Endothelial cell of umbilical vein (primary cell): ENCODE measurements at regions not wholly inside any gene's neighbourhood (a gene's known extent, or its start where the extent isn't known, plus 50 kb on each side); places are given as distances from the start of the nearest gene placed in this dataset.

Experiments
- BruUV-seq: library from RNA; stranded (reverse); fragments of 400-500 nt; replicated peaks from 2 replicates; lab custom pipeline; 2021; lab: Mats Ljungman, UMichigan
- CTCF ChIA-PET: fragments of 300-600, 350-600 bp; sonication (Branson Sonifier 250); formaldehyde crosslinking; loops from one replicate; lab custom pipeline; 2021; ENCODE audit warnings: antibody characterized with exemption, inconsistent platforms; lab: Charles Lee
- POLR2A ChIA-PET: fragments of 300-600, 350-600 bp; sonication (Branson Sonifier 250); formaldehyde crosslinking; loops from one replicate; lab custom pipeline; 2021; ENCODE audit warnings: antibody characterized with exemption, inconsistent platforms; lab: Charles Lee
- DNase-seq: peaks from one replicate; pipeline ENCODE4 v3.0.0-alpha.2; 2011; ENCODE audit warnings: low read depth, low spot score
- FAIRE-seq: peaks from 2 replicates; lab custom pipeline; 2011; peaks lifted over from hg19 to GRCh38; lab: Jason Lieb, UNC
- H2AFZ ChIP-seq: 2 replicates; pipeline ENCODE4 v1.6.0; 2012; ENCODE audit warnings: low read depth, low read length, control low read depth, inconsistent platforms
- H3K27ac ChIP-seq: 2 replicates; pipeline ENCODE4 v1.5.1; 2011; ENCODE audit warnings: low read depth, mild to moderate bottlenecking, control low read depth, low read length, moderate library complexity; ENCODE audit not compliant: insufficient read depth
- H3K27me3 ChIP-seq, 2 experiments: 2 replicates each; pipeline versions ENCODE4 v1.6.0 to v1.6.1; 2011; ENCODE audit warnings: low read length in 2 of 2, mixed read lengths in 1 of 2; ENCODE audit not compliant: control insufficient read depth in 2 of 2, insufficient read depth in 2 of 2
- H3K36me3 ChIP-seq, 2 experiments: 2 replicates in 1 of 2; 3 replicates in 1 of 2; pipeline ENCODE4 v1.5.1; 2011; ENCODE audit warnings: low read length in 2 of 2, mild to moderate bottlenecking in 1 of 2, moderate library complexity in 1 of 2; ENCODE audit not compliant: control insufficient read depth in 2 of 2, insufficient read depth in 2 of 2; ENCODE audit errors: extremely low read depth in 1 of 2
- H3K4me1 ChIP-seq: 3 replicates; pipeline ENCODE4 v1.5.1; 2011; ENCODE audit warnings: mild to moderate bottlenecking, low read length; ENCODE audit not compliant: control insufficient read depth, insufficient read depth; ENCODE audit errors: extremely low read depth
- H3K4me2 ChIP-seq: 2 replicates; pipeline ENCODE4 v1.6.1; 2011; ENCODE audit warnings: low read length, control low read depth, mixed read lengths; ENCODE audit not compliant: insufficient read depth
- H3K4me3 ChIP-seq, 3 experiments: fragments of 200-600 bp in 1 of 3; sonication (generic), shearing (Covaris generic) in 1 of 3; replicated peaks in 1 of 3; 2 replicates each; pipeline ENCODE4 v1.5.1; 2011 to 2016; ENCODE audit warnings: control low read depth in 3 of 3, low read length in 3 of 3, mild to moderate bottlenecking in 2 of 3, inconsistent platforms in 1 of 3, low read depth in 1 of 3, moderate library complexity in 1 of 3; ENCODE audit not compliant: insufficient read depth in 1 of 3
- H3K79me2 ChIP-seq: 2 replicates; pipeline ENCODE4 v1.6.0; 2012; ENCODE audit warnings: low read length, inconsistent platforms; ENCODE audit not compliant: control insufficient read depth, insufficient read depth
- H3K9ac ChIP-seq: replicated peaks from 2 replicates; pipeline ENCODE3; 2011; ENCODE audit warnings: low read length, control low read depth; ENCODE audit not compliant: insufficient read depth; ENCODE audit errors: extremely low read depth
- H3K9me1 ChIP-seq: replicated peaks from 3 replicates; pipeline ENCODE4 v1.6.0; 2011; ENCODE audit warnings: mild to moderate bottlenecking, low read length; ENCODE audit not compliant: control insufficient read depth, insufficient read depth; ENCODE audit errors: extremely low read depth
- H3K9me3 ChIP-seq: replicated peaks from 2 replicates; pipeline ENCODE4 v1.5.1; 2012; ENCODE audit warnings: low read length, inconsistent platforms; ENCODE audit not compliant: control insufficient read depth, insufficient read depth
- H4K20me1 ChIP-seq: replicated peaks from 2 replicates; pipeline ENCODE3; 2011; ENCODE audit warnings: mild to moderate bottlenecking, low read length; ENCODE audit not compliant: control insufficient read depth, insufficient read depth; ENCODE audit errors: extremely low read depth
- CTCF ChIP-seq, 2 donors: IDR thresholded peaks; 1 replicate in 1 of 2; 2 replicates in 1 of 2; pipeline ENCODE4 v1.5.1; 2011; ENCODE audit warnings: low read length in 2 of 2, mild to moderate bottlenecking in 2 of 2, moderate library complexity in 2 of 2, control low read depth in 1 of 2, inconsistent platforms in 1 of 2, low read depth in 1 of 2; ENCODE audit not compliant: insufficient read depth in 1 of 2; ENCODE audit errors: extremely low read depth in 1 of 2
- FOS ChIP-seq: IDR thresholded peaks from 2 replicates; pipeline ENCODE4 v1.6.1; 2011; ENCODE audit warnings: mild to moderate bottlenecking, low read length, moderate library complexity, borderline replicate concordance; ENCODE audit not compliant: insufficient read depth
- GATA2 ChIP-seq: IDR thresholded peaks from 2 replicates; pipeline ENCODE4 v1.7.0; 2011; ENCODE audit warnings: low read depth, mild to moderate bottlenecking, moderate library complexity, mixed read lengths, low read length; ENCODE audit not compliant: insufficient read length, insufficient read depth
- JUN ChIP-seq: IDR thresholded peaks from 2 replicates; pipeline ENCODE4 v1.6.1; 2011; ENCODE audit warnings: borderline replicate concordance, low read depth; ENCODE audit not compliant: insufficient read length, insufficient read depth
- MYC ChIP-seq: IDR thresholded peaks from one replicate; pipeline ENCODE4 v1.6.1; 2011; ENCODE audit warnings: mild to moderate bottlenecking, low read depth, low read length
- POLR2A ChIP-seq: IDR thresholded peaks from 2 replicates; pipeline ENCODE4 v1.6.1; 2012; ENCODE audit warnings: low read depth, mild to moderate bottlenecking, control low read depth, low read length
- dilution Hi-C: fragments of 300-500 bp; cut with MboI; formaldehyde crosslinking; loops from one replicate; pipeline ENCODE4 v1.15.0; 2019; ENCODE audit warnings: low sequenced_read_pairs; ENCODE audit not compliant: extremely low pct_ligation_motif_present
- intact Hi-C: fragments of 100-400 bp; cut with micrococcal nuclease; formaldehyde crosslinking; loops from one replicate; pipeline ENCODE4 v1.10.0; 2022

GRCh38 chr1:78427506-78427905 is 63.3 kb upstream of the PTGFR start:
- Histone ChIP-seq H3K9me3 (no peaks in the 10 kb centered on the region), H3K9ac (no peak overlapping the region), H4K20me1 (no peaks in the 10 kb centered on the region), H3K4me1 (no peaks in the 10 kb centered on the region), H3K4me3 (no peak overlapping the region), H2AFZ (no peak overlapping the region), H3K79me2 (no peaks in the 10 kb centered on the region), H3K36me3 (no peaks in the 10 kb centered on the region), H3K4me2 (no peak overlapping the region), H3K9me1 (no peaks in the 10 kb centered on the region), H3K27me3 (peaks cover 0 to 15% of the 10 kb centered on the region in 2 experiments), H3K27ac (no peak overlapping the region)
- BruUV-seq: no TSS peak
- dilution Hi-C loops (no loop called here), intact Hi-C loops (no loop called here)
- TF ChIP-seq POLR2A (no peak), JUN (no peak), FOS (no peak), MYC (no peak), GATA2 (no peak)
- ChIA-PET POLR2A (no interaction called here), CTCF (interaction anchor here (0.8 to 2.1 kb wide), 4 partner anchors 10 to 94 kb away, joined by 3 to 7 read pairs (median 5); no protein-coding TSS in a partner anchor)
- FAIRE-seq (no peak), DNase-seq (no peak)

GRCh38 chr1:78432016-78432415 is 58.8 kb upstream of the PTGFR start:
- Histone ChIP-seq H4K20me1 (no peaks in the 10 kb centered on the region), H3K4me2 (no peak overlapping the region), H3K36me3 (no peaks in the 10 kb centered on the region), H3K27ac (no peak overlapping the region), H3K27me3 (peaks cover 2 to 17% of the 10 kb centered on the region in 2 experiments), H2AFZ (no peak overlapping the region), H3K4me1 (no peaks in the 10 kb centered on the region), H3K79me2 (no peaks in the 10 kb centered on the region), H3K9ac (no peak overlapping the region), H3K9me1 (no peaks in the 10 kb centered on the region), H3K4me3 (no peak overlapping the region), H3K9me3 (no peaks in the 10 kb centered on the region)
- ChIA-PET CTCF (no interaction called here), POLR2A (no interaction called here)
- dilution Hi-C loops (no loop called here), intact Hi-C loops (no loop called here)
- BruUV-seq: no TSS peak
- TF ChIP-seq CTCF (IDR thresholded peaks at IDR 0.05; ENCODE audit: extremely low read depth in 1 of 2, insufficient read depth in 1 of 2, low read depth in 1 of 2, low read length in 2 of 2): no peak
- DNase-seq: no peak
- no peak for FAIRE-seq
